Spleen (tissue), 11 donors: ENCODE measurements at regions not wholly inside any gene's neighbourhood (a gene's known extent, or its start where the extent isn't known, plus 50 kb on each side); places are given as distances from the start of the nearest gene placed in this dataset.
"Not testable (repeated sequence)": the region's sequence is repeated elsewhere in the genome, so short reads cannot be mapped to it uniquely, and the experiment has no call there.

ENCODE experiments used
- DNase-seq: peaks from one replicate; pipeline ENCODE4 v3.0.0-alpha.2; 2020
- H3K27ac ChIP-seq, 8 donors: fragments of 200-600 bp; sonication (generic) in 7 of 8; 1 replicate in 4 of 8; 2 replicates in 4 of 8; pipeline versions ENCODE4 v1.5.0 to v1.8.0; 2016 to 2021; ENCODE audit warnings: inconsistent platforms in 4 of 8, mild to moderate bottlenecking in 4 of 8, moderate library complexity in 1 of 8
- H3K27me3 ChIP-seq, 7 donors: fragments of 200-600 bp; sonication (generic) in 6 of 7; replicated peaks in 1 of 7; 1 replicate in 4 of 7; 2 replicates in 3 of 7; pipeline versions ENCODE4 v1.5.0 to v1.8.0; 2016 to 2021; ENCODE audit warnings: inconsistent platforms in 3 of 7, mild to moderate bottlenecking in 1 of 7
- H3K36me3 ChIP-seq, 6 donors: fragments of 200-600 bp; sonication (generic) in 5 of 6; 1 replicate in 4 of 6; 2 replicates in 2 of 6; pipeline versions ENCODE4 v1.5.0 to v1.8.0; 2016 to 2021; ENCODE audit warnings: inconsistent platforms in 2 of 6
- H3K4me1 ChIP-seq, 6 donors: fragments of 200-600 bp; sonication (generic) in 5 of 6; 1 replicate in 3 of 6; 2 replicates in 3 of 6; pipeline versions ENCODE4 v1.5.0 to v1.8.0; 2016 to 2021; ENCODE audit warnings: inconsistent platforms in 3 of 6
- H3K4me3 ChIP-seq, 8 donors: fragments of 200-600 bp; sonication (generic) in 7 of 8; 1 replicate in 4 of 8; 2 replicates in 4 of 8; pipeline versions ENCODE4 v1.5.0 to v1.8.0; 2016 to 2021; ENCODE audit warnings: inconsistent platforms in 4 of 8, mild to moderate bottlenecking in 4 of 8, moderate library complexity in 2 of 8
- H3K9me3 ChIP-seq, 8 donors: fragments of 200-600 bp; sonication (generic) in 7 of 8; 1 replicate in 4 of 8; 2 replicates in 4 of 8; pipeline versions ENCODE4 v1.5.0 to v1.8.0; 2016 to 2021; ENCODE audit warnings: inconsistent platforms in 4 of 8
- CTCF ChIP-seq, 11 experiments: fragments of 200-600 bp in 7 of 11; fragments of 450-650 bp in 4 of 11; sonication (generic) in 4 of 11; IDR thresholded peaks in 8 of 11; conservative IDR thresholded peaks in 3 of 11; 1 replicate in 7 of 11; 2 replicates in 4 of 11; pipeline versions ENCODE4 v1.4.0 to v1.8.0; 2016 to 2021; ENCODE audit warnings: antibody characterized with exemption in 11 of 11, inconsistent platforms in 4 of 11, mild to moderate bottlenecking in 1 of 11
- POLR2A ChIP-seq, 3 donors: fragments of 450-650 bp; IDR thresholded peaks; one replicate each; pipeline ENCODE4 v1.5.1; 2017; ENCODE audit warnings: antibody characterized with exemption in 3 of 3, mild to moderate bottlenecking in 1 of 3
- POLR2AphosphoS5 ChIP-seq, 3 donors: sonication (generic); formaldehyde crosslinking; IDR thresholded peaks; one replicate each; pipeline ENCODE4 v1.5.1; 2017; ENCODE audit warnings: antibody characterized with exemption in 3 of 3
- WGBS, 5 donors: extraction: QIAGEN DNeasy Blood & Tissue Kit in 3 of 5; methylation state at CpG; one replicate each; pipeline versions ENCODE4 v1.1.5 to v1.1.7; 2013 to 2018; 5-methylcytosine and 5-hydroxymethylcytosine counted together
- intact Hi-C: fragments of 100-400 bp; cut with DNase I; formaldehyde crosslinking; loops from one replicate; pipeline ENCODE4 v1.15.0; 2023; ENCODE audit warnings: low total_unique reads
- donor health status: healthy with polysubstance abuse.
- donor health status: DM: no; HTN: no; CAD: no; lungs with moderate emphysema.
- donor health status: DM: no; HTN: no; CAD: no.
- donor health status: Bipolar disorder and iron deficiency.
- donor health status: healthy.
- donor health status: DM: no; HTN: no; CAD: no.
- donor health status: DM: yes; HTN: yes; CAD: no.

GRCh38 chr1:72379072-72379471 is 96.7 kb upstream of the NEGR1 start:
- DNase-seq: no peak
- no peak for TF ChIP-seq POLR2A (IDR thresholded peaks at IDR 0.05)
- TF ChIP-seq CTCF (IDR thresholded peaks at IDR 0.05 in 8 of 11, conservative IDR thresholded peaks at IDR 0.05 in 3 of 11): no peak
- TF ChIP-seq POLR2AphosphoS5 (IDR thresholded peaks at IDR 0.05): no peak
- Histone ChIP-seq H3K9me3 (peaks cover 0 to 8% (median 0%) of the 10 kb centered on the region in 8 donors), H3K27ac (no peak overlapping the region), H3K4me1 (no peaks in the 10 kb centered on the region), H3K36me3 (no peaks in the 10 kb centered on the region), H3K4me3 (no peak overlapping the region), H3K27me3 (no peaks in the 10 kb centered on the region)
- intact Hi-C loops: no loop called here
- WGBS, 5 donors: 79 to 93% (median 89%) methylated on average over 2 of the region's 2 CpGs

GRCh38 chr1:72375226-72375625 is 92.9 kb upstream of the NEGR1 start:
- no peak overlapping the region for H3K4me3 ChIP-seq
- intact Hi-C loops: no loop called here
- H3K9me3 ChIP-seq: peaks cover 0 to 2% (median 0%) of the 10 kb centered on the region in 8 donors
- H3K4me1 ChIP-seq: no peaks in the 10 kb centered on the region
- H3K36me3 ChIP-seq: no peaks in the 10 kb centered on the region
- no peak overlapping the region for H3K27ac ChIP-seq
- no peak for DNase-seq
- no peak for TF ChIP-seq POLR2A (IDR thresholded peaks at IDR 0.05)
- H3K27me3 ChIP-seq: no peaks in the 10 kb centered on the region

GRCh38 chr1:72371259-72372035 is 89.1 kb upstream of the NEGR1 start:
- H3K4me3 ChIP-seq: no peak overlapping the region
- no peaks in the 10 kb centered on the region for H3K9me3 ChIP-seq
- intact Hi-C loops: no loop called here
- H3K27ac ChIP-seq: no peak overlapping the region
- no peaks in the 10 kb centered on the region for H3K4me1 ChIP-seq
- no peaks in the 10 kb centered on the region for H3K27me3 ChIP-seq
- TF ChIP-seq POLR2A (IDR thresholded peaks at IDR 0.05): no peak
- no peak for TF ChIP-seq CTCF (IDR thresholded peaks at IDR 0.05 in 8 of 11, conservative IDR thresholded peaks at IDR 0.05 in 3 of 11)
- TF ChIP-seq POLR2AphosphoS5 (IDR thresholded peaks at IDR 0.05): no peak
- WGBS, 5 donors: 51 to 93% (median 73%) methylated on average over 3 of the region's 3 CpGs
- no peaks in the 10 kb centered on the region for H3K36me3 ChIP-seq
- no peak for DNase-seq

GRCh38 chr1:72370836-72371235 is 88.5 kb upstream of the NEGR1 start:
- H3K4me1 ChIP-seq, H3K27me3 ChIP-seq, H3K9me3 ChIP-seq, H3K4me3 ChIP-seq, H3K27ac ChIP-seq, intact Hi-C loops, DNase-seq, H3K36me3 ChIP-seq: not testable (repeated sequence)
- 83 to 93% (median 89%) methylated on average over 3 of the region's 3 CpGs for WGBS, 5 donors

GRCh38 chr1:72369069-72369757 is 86.9 kb upstream of the NEGR1 start:
- TF ChIP-seq POLR2AphosphoS5 (IDR thresholded peaks at IDR 0.05): no peak
- TF ChIP-seq CTCF (IDR thresholded peaks at IDR 0.05 in 8 of 11, conservative IDR thresholded peaks at IDR 0.05 in 3 of 11): no peak
- Histone ChIP-seq H3K4me1 (no peaks in the 10 kb centered on the region), H3K9me3 (no peaks in the 10 kb centered on the region), H3K27ac (no peak overlapping the region), H3K4me3 (no peak overlapping the region), H3K36me3 (no peaks in the 10 kb centered on the region), H3K27me3 (no peaks in the 10 kb centered on the region)
- no peak for DNase-seq
- WGBS, 5 donors: 67 to 92% (median 88%) methylated on average over 1 of the region's 1 CpG
- intact Hi-C loops: no loop called here
